Tibial nerve (tissue), 4 donors: ENCODE measurements at regions not wholly inside any gene's neighbourhood (a gene's known extent, or its start where the extent isn't known, plus 50 kb on each side); places are given as distances from the start of the nearest gene placed in this dataset.
A peak's percentile ranks its signal among the peaks of the same experiment; 100 is the strongest.

Source experiments
- DNase-seq, 2 donors: peaks; one replicate each; pipeline ENCODE4 v3.0.0-alpha.2; 2019; ENCODE audit warnings: low spot score in 2 of 2
- H3K27ac ChIP-seq, 4 donors: fragments of 200-600 bp; sonication (generic) in 3 of 4; one replicate each; pipeline ENCODE4 v1.5.1; 2017 to 2019; ENCODE audit warnings: mild to moderate bottlenecking in 1 of 4
- H3K27me3 ChIP-seq, 2 donors: fragments of 200-600 bp; sonication (generic) in 1 of 2; one replicate each; pipeline versions ENCODE4 v1.5.1 to v1.6.0; 2017 to 2019
- H3K36me3 ChIP-seq, 3 donors: fragments of 200-600 bp; sonication (generic); one replicate each; pipeline ENCODE4 v1.5.1; 2018 to 2019
- H3K4me1 ChIP-seq, 4 donors: fragments of 200-600 bp; sonication (generic) in 3 of 4; one replicate each; pipeline ENCODE4 v1.5.1; 2017 to 2019
- H3K4me3 ChIP-seq, 4 donors: fragments of 200-600 bp; sonication (generic) in 3 of 4; one replicate each; pipeline ENCODE4 v1.5.1; 2017 to 2019; ENCODE audit warnings: mild to moderate bottlenecking in 1 of 4, moderate library complexity in 1 of 4
- H3K9me3 ChIP-seq, 4 donors: fragments of 200-600 bp; sonication (generic) in 3 of 4; one replicate each; pipeline ENCODE4 v1.5.1; 2017 to 2019
- EP300 ChIP-seq, 2 donors: sonication (generic); formaldehyde crosslinking; IDR thresholded peaks; one replicate each; pipeline ENCODE4 v1.6.1; 2017; ENCODE audit warnings: antibody characterized with exemption in 2 of 2, mild to moderate bottlenecking in 1 of 2
- POLR2A ChIP-seq, 2 donors: fragments of 450-650 bp; IDR thresholded peaks; one replicate each; pipeline ENCODE4 v1.6.1; 2017; ENCODE audit warnings: antibody characterized with exemption in 2 of 2, mild to moderate bottlenecking in 2 of 2, moderate library complexity in 2 of 2
- WGBS, 2 donors: methylation state at CpG; one replicate each; pipeline ENCODE4 v1.1.5; 2018; 5-methylcytosine and 5-hydroxymethylcytosine counted together
- TF ChIP-seq, protein P1 (sequence below), 5 experiments: fragments of 200-600 bp in 3 of 5; fragments of 450-650 bp in 2 of 5; sonication (generic) in 3 of 5; IDR thresholded peaks; one replicate each; pipeline ENCODE4 v1.5.1; 2016 to 2019; ENCODE audit warnings: antibody characterized with exemption in 5 of 5, mild to moderate bottlenecking in 3 of 5, moderate library complexity in 2 of 5

DNA sequence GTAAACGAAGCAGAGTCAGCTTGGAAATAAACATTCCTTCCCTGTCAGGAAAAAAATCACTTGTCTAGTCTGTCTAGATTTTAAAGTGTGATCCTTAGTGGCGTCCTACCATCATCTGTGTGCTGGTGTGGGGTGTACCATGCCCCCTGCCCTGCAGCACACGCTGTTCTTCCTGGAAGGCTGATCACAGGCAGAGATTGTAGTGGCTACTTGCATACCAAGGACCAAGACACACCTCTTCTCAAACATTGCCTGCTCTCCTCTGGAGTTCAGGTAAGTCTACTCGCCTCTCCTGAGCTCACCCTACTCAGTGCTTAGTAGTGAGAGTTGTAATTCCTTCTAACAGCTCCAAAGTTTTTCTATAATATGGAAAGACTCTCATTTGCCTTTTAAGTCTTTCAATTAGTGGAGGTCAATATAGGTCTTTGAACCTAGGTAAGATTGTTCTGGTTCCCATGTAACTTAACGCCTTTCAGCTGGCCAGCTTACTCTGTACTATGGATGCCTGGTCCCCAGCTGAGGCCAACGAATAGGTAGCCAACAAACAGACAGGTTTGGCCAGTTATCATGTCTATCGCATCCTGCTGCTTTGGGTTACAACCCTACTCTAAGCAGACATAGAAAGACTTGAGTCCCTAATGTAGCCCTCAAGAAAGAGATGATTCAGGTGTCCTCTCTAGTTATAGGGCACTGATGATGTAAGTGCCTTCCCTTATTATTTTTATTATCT lies 55.4 kb downstream of the XCL1 start:
- Histone ChIP-seq H3K27ac (no peak overlapping the region), H3K27me3 (no peaks in the 10 kb centered on the region), H3K9me3 (no peaks in the 10 kb centered on the region), H3K4me3 (no peak overlapping the region), H3K36me3 (no peaks in the 10 kb centered on the region), H3K4me1 (peaks cover 0 to 11% (median 0%) of the 10 kb centered on the region in 4 donors)
- WGBS, 2 donors: 84 to 85% methylated on average over 7 of the region's 7 CpGs
- no peak for DNase-seq
- no peak for TF ChIP-seq POLR2A (IDR thresholded peaks at IDR 0.05)
- TF ChIP-seq, protein P1, sequence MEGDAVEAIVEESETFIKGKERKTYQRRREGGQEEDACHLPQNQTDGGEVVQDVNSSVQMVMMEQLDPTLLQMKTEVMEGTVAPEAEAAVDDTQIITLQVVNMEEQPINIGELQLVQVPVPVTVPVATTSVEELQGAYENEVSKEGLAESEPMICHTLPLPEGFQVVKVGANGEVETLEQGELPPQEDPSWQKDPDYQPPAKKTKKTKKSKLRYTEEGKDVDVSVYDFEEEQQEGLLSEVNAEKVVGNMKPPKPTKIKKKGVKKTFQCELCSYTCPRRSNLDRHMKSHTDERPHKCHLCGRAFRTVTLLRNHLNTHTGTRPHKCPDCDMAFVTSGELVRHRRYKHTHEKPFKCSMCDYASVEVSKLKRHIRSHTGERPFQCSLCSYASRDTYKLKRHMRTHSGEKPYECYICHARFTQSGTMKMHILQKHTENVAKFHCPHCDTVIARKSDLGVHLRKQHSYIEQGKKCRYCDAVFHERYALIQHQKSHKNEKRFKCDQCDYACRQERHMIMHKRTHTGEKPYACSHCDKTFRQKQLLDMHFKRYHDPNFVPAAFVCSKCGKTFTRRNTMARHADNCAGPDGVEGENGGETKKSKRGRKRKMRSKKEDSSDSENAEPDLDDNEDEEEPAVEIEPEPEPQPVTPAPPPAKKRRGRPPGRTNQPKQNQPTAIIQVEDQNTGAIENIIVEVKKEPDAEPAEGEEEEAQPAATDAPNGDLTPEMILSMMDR (IDR thresholded peaks at IDR 0.05): no peak

DNA sequence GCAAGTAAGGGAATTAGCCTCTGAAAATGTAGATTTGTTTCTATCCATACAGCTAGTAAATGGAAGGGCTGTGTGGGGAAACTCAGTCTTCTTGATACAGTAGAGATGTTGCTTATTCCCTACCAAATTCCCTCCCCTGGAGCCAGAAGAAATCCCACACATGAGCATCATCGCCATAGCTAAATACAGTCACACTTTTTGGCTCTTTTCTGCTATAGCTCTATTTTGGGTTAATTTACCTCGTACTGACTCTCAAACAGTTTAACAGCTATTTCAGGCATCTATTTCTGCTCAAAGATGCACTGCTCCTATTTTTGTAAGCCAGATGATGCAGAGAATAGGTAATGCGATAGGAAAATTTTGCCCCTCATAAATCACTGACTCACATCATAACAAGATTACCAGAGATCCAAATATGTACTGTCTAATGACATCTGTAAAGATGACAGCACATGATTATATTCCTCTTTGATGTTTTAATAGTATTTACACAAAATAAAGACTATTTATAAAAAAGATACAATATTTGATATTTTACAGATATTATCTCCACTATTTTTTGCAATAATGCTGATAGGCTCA lies 58.6 kb downstream of the XCL1 start:
- no peak for DNase-seq
- TF ChIP-seq POLR2A (IDR thresholded peaks at IDR 0.05) (no peak), EP300 (IDR thresholded peaks at IDR 0.05) (no peak)
- TF ChIP-seq, protein P1 (IDR thresholded peaks at IDR 0.05): no peak
- Histone ChIP-seq H3K27me3 (no peaks in the 10 kb centered on the region), H3K36me3 (no peaks in the 10 kb centered on the region), H3K4me1 (peaks cover 0 to 17% (median 2%) of the 10 kb centered on the region in 4 donors), H3K27ac (peak overlapping the region in 2 of 4 donors; percentile 79 to 81), H3K4me3 (no peak overlapping the region), H3K9me3 (no peaks in the 10 kb centered on the region)
- WGBS, 2 donors: 69 to 73% methylated on average over 3 of the region's 3 CpGs

DNA sequence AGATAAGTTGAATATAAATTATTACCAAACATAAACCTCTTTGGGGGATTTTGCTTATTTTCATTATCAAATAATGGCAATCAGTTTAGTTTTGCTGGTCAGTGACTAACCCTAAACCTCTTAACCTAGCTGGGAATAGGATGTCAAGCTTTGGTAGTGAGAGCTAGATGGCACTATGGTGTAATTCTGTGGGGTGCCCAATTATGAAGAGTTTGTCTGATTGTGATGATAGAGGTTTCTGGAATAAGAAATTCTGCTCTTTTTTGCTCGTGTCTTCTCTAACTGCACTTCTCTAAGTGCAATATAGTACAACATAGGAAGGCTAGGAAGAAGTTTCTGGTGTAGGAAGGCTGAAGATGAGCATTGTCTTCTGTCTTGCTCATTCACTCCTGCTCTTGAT lies 59.8 kb downstream of the XCL1 start:
- Histone ChIP-seq H3K4me1 (peaks cover 0 to 17% (median 2%) of the 10 kb centered on the region in 4 donors), H3K36me3 (no peaks in the 10 kb centered on the region), H3K4me3 (no peak overlapping the region), H3K9me3 (no peaks in the 10 kb centered on the region), H3K27ac (peak overlapping the region; percentile 44 to 81 (median 64)), H3K27me3 (no peaks in the 10 kb centered on the region)
- DNase-seq: no peak
- WGBS, 2 donors: 30 to 35% methylated on average over 1 of the region's 1 CpG
- no peak for TF ChIP-seq POLR2A (IDR thresholded peaks at IDR 0.05)
- TF ChIP-seq EP300 (IDR thresholded peaks at IDR 0.05): no peak
- TF ChIP-seq, protein P1 (IDR thresholded peaks at IDR 0.05): peak in 2 of 5 experiments; percentile 10 to 23

DNA sequence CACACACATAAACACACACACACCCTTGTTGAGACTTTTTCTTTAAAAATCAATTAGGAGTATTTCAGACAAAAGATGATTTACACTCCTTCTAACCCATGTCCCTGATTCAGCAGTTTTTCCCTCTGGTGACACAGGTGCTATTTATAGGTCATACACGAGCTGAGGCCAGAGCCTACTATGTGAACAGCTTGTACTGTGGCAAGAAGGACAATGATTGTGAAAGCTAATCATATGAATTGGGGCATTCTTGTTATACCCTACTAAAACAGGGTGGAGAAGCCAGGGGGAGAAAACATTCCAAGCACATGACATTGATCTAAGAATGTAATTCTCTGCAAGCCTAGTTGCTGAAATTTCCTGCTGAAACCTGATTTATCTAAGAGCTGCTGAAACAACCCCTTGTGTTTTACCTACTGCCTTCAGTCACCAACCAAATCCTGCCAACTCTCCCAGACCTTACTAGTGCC lies 60.3 kb downstream of the XCL1 start:
- WGBS, 2 donors: 15 to 20% methylated on average over 1 of the region's 1 CpG
- DNase-seq: peak in 1 of 2 donors; percentile 24
- Histone ChIP-seq H3K4me3 (no peak overlapping the region), H3K9me3 (no peaks in the 10 kb centered on the region), H3K27ac (peak overlapping the region; percentile 60 to 90 (median 74)), H3K27me3 (no peaks in the 10 kb centered on the region), H3K4me1 (peaks cover 0 to 17% (median 2%) of the 10 kb centered on the region in 4 donors), H3K36me3 (no peaks in the 10 kb centered on the region)
- TF ChIP-seq EP300 (IDR thresholded peaks at IDR 0.05) (peak; percentile 92 to 94), POLR2A (IDR thresholded peaks at IDR 0.05) (no peak)
- TF ChIP-seq, protein P1 (IDR thresholded peaks at IDR 0.05): no peak

DNA sequence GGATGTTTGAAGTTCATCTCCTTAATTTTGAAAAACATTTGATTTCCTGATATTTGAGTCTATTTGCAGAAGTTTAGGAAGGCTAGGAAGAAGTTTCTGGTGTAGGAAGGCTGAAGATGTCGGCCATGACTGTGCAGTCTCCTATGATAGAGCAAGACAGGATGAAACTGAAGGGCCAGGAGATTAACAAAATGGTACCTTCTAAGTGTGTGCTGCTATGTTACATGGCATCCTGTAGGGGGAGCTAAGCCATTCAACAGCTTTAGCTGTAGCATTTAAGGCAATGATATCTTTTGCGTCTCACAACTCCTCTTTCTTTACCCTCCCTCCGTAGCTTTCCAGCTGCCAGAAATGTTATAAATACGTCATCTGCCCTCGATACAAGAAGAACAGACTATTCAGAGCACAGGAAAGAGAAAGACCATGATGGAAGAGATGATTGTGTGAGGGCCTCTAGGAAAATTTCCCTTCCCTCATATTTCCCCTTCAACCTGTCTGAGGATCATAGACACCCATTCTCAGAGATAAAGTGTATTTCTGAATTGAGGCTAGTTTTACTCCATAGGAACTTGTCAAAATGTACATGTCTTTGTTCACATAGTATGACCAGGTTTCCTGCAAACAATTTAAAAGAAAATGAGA lies 61.1 kb downstream of the XCL1 start:
- H3K9me3 ChIP-seq: no peaks in the 10 kb centered on the region
- no peaks in the 10 kb centered on the region for H3K27me3 ChIP-seq
- no peak for DNase-seq
- peak overlapping the region; percentile 60 to 90 (median 72) for H3K27ac ChIP-seq
- TF ChIP-seq EP300 (IDR thresholded peaks at IDR 0.05): no peak
- TF ChIP-seq, protein P1 (IDR thresholded peaks at IDR 0.05): peak in 3 of 5 experiments; percentile 18 to 31 (median 25)
- H3K4me1 ChIP-seq: peaks cover 0 to 17% (median 2%) of the 10 kb centered on the region in 4 donors
- WGBS, 2 donors: 60% methylated on average over 5 of the region's 5 CpGs
- no peaks in the 10 kb centered on the region for H3K36me3 ChIP-seq
- no peak overlapping the region for H3K4me3 ChIP-seq
